Ascending aorta (tissue), 2 donors: ENCODE measurements at regions not wholly inside any gene's neighbourhood (a gene's known extent, or its start where the extent isn't known, plus 50 kb on each side); places are given as distances from the start of the nearest gene placed in this dataset.

Source experiments
- DNase-seq, 2 donors: peaks; one replicate each; pipeline ENCODE4 v3.0.0-alpha.2; 2019; ENCODE audit warnings: low spot score in 2 of 2
- H3K27ac ChIP-seq, 2 donors: fragments of 200-600 bp; sonication (generic); one replicate each; pipeline ENCODE4 v1.5.1; 2016 to 2017; ENCODE audit warnings: mild to moderate bottlenecking in 1 of 2
- H3K27me3 ChIP-seq: fragments of 200-600 bp; sonication (generic); one replicate; pipeline ENCODE4 v1.5.1; 2017
- H3K36me3 ChIP-seq, 2 donors: fragments of 200-600 bp; sonication (generic); one replicate each; pipeline ENCODE4 v1.5.1; 2016
- H3K4me1 ChIP-seq, 2 donors: fragments of 200-600 bp; sonication (generic); one replicate each; pipeline ENCODE4 v1.5.1; 2016 to 2017; ENCODE audit warnings: mild to moderate bottlenecking in 1 of 2
- H3K4me3 ChIP-seq, 2 donors: fragments of 200-600 bp; sonication (generic); one replicate each; pipeline ENCODE4 v1.5.1; 2016 to 2017; ENCODE audit warnings: mild to moderate bottlenecking in 1 of 2
- H3K9me3 ChIP-seq, 2 donors: fragments of 200-600 bp; sonication (generic); one replicate each; pipeline ENCODE4 v1.5.1; 2016
- intact Hi-C: fragments of 100-400 bp; cut with DNase I; formaldehyde crosslinking; loops from one replicate; pipeline ENCODE4 v1.15.1; 2023
- TF ChIP-seq, protein P1 (sequence below), 3 experiments: fragments of 200-600 bp in 2 of 3; fragments of 450-650 bp in 1 of 3; sonication (generic) in 2 of 3; IDR thresholded peaks; one replicate each; pipeline ENCODE4 v1.5.1; 2016 to 2019; ENCODE audit warnings: antibody characterized with exemption in 3 of 3, mild to moderate bottlenecking in 1 of 3, moderate library complexity in 1 of 3

DNA sequence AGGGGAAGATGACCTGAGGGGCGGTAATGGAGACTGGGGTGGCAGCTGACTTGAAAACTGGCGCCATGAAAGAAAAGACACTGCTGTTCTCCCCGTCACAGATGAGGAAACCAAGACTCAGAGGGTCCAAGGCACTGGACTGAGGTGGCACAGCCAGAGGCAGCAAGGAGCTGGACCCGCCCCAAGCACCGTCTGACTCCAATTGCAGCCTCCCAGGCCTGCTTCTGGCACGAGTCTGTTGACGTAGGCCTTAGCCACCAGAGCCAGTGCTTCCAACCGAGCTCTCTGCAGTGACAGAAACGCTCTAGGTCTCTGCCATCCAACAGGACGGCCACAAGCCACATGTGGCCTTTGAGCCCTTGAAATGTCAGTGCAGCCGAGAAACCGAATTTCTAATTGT lies 193.2 kb downstream of the OLFM1 start:
- TF ChIP-seq, protein P1, sequence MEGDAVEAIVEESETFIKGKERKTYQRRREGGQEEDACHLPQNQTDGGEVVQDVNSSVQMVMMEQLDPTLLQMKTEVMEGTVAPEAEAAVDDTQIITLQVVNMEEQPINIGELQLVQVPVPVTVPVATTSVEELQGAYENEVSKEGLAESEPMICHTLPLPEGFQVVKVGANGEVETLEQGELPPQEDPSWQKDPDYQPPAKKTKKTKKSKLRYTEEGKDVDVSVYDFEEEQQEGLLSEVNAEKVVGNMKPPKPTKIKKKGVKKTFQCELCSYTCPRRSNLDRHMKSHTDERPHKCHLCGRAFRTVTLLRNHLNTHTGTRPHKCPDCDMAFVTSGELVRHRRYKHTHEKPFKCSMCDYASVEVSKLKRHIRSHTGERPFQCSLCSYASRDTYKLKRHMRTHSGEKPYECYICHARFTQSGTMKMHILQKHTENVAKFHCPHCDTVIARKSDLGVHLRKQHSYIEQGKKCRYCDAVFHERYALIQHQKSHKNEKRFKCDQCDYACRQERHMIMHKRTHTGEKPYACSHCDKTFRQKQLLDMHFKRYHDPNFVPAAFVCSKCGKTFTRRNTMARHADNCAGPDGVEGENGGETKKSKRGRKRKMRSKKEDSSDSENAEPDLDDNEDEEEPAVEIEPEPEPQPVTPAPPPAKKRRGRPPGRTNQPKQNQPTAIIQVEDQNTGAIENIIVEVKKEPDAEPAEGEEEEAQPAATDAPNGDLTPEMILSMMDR (IDR thresholded peaks at IDR 0.05), result no peak

DNA sequence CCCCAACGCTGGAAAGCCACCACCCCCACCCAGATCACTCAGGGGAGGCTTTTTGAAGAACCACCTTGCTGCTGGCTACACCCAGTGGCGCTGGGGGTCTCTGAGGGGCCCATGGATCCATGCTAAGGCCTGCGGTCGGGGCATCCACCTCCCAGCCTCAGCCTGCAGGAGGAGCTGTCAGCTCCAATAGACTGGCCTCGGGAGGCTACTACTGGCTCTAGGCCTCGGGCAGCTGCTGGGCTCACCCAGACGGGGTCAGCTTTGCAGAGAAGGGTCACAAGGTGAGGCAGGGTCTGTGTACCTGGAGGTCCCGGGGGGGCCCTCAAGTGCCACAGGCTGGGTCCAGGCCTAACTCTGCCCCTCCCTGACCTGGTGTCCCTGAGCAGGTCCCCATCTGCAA lies 193.7 kb downstream of the OLFM1 start:
- Histone ChIP-seq H3K36me3 (no peaks in the 10 kb centered on the region), H3K27ac (no peak overlapping the region), H3K4me1 (no peaks in the 10 kb centered on the region), H3K9me3 (no peaks in the 10 kb centered on the region), H3K27me3 (no peaks in the 10 kb centered on the region), H3K4me3 (no peak overlapping the region)
- DNase-seq, result no peak
- TF ChIP-seq, protein P1 (IDR thresholded peaks at IDR 0.05), result no peak
- intact Hi-C loops, result no loop called here

More for the DNA sequence above, 193.2 kb downstream of the OLFM1 start:
- H3K9me3 ChIP-seq, result no peaks in the 10 kb centered on the region
- H3K4me3 ChIP-seq, result no peak overlapping the region
- intact Hi-C loops, result no loop called here
- no peaks in the 10 kb centered on the region for H3K27me3 ChIP-seq
- no peaks in the 10 kb centered on the region for H3K4me1 ChIP-seq
- no peak overlapping the region for H3K27ac ChIP-seq
- no peak for DNase-seq
- H3K36me3 ChIP-seq, result no peaks in the 10 kb centered on the region

DNA sequence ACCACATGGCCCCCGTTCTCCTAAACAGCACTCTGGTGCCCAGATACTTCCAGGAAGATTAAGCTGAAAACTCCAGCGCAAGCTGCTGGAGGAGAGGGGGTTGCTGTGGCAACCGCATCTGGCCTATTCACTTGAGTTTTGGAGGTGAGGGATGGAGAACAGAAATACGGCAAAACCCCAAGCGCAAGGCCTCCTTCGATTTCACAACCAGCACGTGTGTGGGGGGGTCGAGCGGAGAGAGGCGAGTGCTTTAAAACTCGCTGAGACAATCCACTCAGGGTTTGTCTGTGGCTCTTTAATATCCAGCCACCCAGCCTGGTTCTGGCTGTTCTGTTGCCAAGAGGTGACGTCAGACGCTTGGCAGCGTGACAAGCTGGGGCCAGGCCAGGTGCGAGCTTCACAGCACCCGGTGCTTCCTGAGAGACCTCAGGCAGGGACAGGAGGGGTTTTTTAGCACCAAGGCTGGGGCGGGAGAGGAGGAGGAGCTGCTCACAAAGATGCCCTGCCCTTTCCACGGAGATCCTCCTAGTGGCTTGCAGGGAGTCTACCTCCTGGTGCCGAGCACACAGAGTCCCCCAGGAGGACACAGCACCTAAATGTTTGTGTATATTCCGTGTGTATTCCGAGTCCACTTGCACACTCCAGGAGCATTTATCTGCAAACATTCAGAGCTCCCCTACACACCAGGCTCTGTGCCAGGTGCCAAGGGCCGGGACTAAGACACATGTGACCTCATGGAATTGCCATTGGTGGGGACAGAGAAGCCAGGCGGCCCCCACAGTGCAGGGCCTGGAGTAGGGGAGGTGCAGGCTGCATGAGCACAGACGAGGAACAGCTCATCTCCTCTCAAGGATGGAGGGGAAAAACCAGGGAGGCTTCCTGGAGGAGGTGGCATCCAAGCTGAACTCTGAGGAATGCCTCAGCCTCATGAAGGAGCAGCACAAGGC lies 194.6 kb downstream of the OLFM1 start:
- TF ChIP-seq, protein P1 (IDR thresholded peaks at IDR 0.05), result no peak
- no peak overlapping the region for H3K27ac ChIP-seq
- intact Hi-C loops, result no loop called here
- no peaks in the 10 kb centered on the region for H3K4me1 ChIP-seq
- no peaks in the 10 kb centered on the region for H3K36me3 ChIP-seq
- H3K4me3 ChIP-seq, result no peak overlapping the region
- no peaks in the 10 kb centered on the region for H3K9me3 ChIP-seq
- no peak for DNase-seq
- H3K27me3 ChIP-seq, result no peaks in the 10 kb centered on the region

DNA sequence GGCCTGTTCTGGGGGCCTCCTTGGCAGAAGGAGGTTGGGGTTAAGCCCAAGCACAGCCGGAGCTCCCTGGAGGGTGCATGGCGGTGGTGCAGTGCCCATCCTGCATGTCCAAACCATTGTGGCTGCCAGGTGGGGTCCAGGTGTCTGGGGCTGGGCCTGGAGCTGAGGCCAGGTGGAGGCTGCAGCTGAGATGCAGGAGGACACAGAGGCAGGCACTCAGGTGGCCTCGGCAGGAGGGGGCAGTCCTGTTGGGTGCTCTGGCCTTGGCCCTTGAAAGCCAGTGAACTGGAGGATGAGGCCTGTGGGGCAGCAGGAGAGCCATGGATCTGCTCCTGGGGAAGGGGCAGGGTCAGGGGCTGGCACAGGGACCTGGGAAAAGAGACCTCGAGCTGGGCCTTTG lies 195.3 kb downstream of the OLFM1 start:
- intact Hi-C loops, result no loop called here
- Histone ChIP-seq H3K9me3 (no peaks in the 10 kb centered on the region), H3K36me3 (no peaks in the 10 kb centered on the region), H3K27me3 (no peaks in the 10 kb centered on the region), H3K4me3 (no peak overlapping the region), H3K4me1 (no peaks in the 10 kb centered on the region), H3K27ac (no peak overlapping the region)
- TF ChIP-seq, protein P1 (IDR thresholded peaks at IDR 0.05), result no peak
- no peak for DNase-seq

DNA sequence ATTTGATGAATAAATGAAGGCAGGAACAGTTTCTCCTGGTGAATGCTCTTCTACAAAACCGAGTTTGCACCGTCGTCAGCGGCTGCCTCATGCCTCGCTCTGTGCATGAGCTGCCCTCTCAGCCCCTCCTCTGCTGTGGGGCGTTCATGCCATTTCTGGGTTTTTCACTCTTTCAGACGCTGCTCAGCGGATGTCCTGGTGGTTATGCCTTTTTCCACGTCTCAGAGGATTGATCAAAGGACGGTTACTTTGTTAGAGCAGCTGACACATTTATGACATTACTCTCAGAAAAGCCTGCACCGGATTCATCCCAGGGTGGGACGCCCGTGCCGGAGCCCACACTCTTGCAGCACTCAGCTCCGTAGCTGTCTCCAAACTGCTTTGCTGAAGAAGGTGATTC lies 195.9 kb upstream of the PPP1R26 start:
- Histone ChIP-seq H3K4me3 (no peak overlapping the region), H3K27ac (no peak overlapping the region), H3K36me3 (no peaks in the 10 kb centered on the region), H3K9me3 (no peaks in the 10 kb centered on the region), H3K27me3 (no peaks in the 10 kb centered on the region), H3K4me1 (no peaks in the 10 kb centered on the region)
- TF ChIP-seq, protein P1 (IDR thresholded peaks at IDR 0.05), result no peak
- no peak for DNase-seq
- intact Hi-C loops, result no loop called here
